ENCODE measurements at regions not wholly inside any gene's neighbourhood (a gene's known extent, or its start where the extent isn't known, plus 50 kb on each side); places are given as distances from the start of the nearest gene placed in this dataset.

GRCh38 chr19:30888937-30889336 lies 460.3 kb downstream of the TSHZ3 start:
- DNase-seq, result no peak

GRCh38 chr19:30887042-30887441 lies 462.2 kb downstream of the TSHZ3 start:
- DNase-seq, result no peak

- DNase-seq, result no peak
Measured at GRCh38 chr19:30886222-30886621, 463.0 kb downstream of the TSHZ3 start.

- no peak for DNase-seq
Measured at GRCh38 chr19:30884146-30884812, 465.0 kb downstream of the TSHZ3 start.

GRCh38 chr19:30883071-30883470 lies 466.2 kb downstream of the TSHZ3 start:
- DNase-seq, result no peak

GRCh38 chr19:30882411-30883005 lies 466.7 kb downstream of the TSHZ3 start:
- DNase-seq, result no peak

- no peak for DNase-seq
Measured at GRCh38 chr19:30881930-30882329, 467.3 kb downstream of the TSHZ3 start.

- no peak for DNase-seq
Measured at GRCh38 chr19:30881281-30881680, 468.0 kb downstream of the TSHZ3 start.

- no peak for DNase-seq
Measured at GRCh38 chr19:30880551-30880950, 468.7 kb downstream of the TSHZ3 start.

GRCh38 chr19:30880151-30880550 lies 469.1 kb downstream of the TSHZ3 start:
- DNase-seq, result no peak

GRCh38 chr19:30879736-30880135 lies 469.5 kb downstream of the TSHZ3 start:
- no peak for DNase-seq

- DNase-seq, result no peak
Measured at GRCh38 chr19:30879225-30879624, 470.0 kb downstream of the TSHZ3 start.

- no peak for DNase-seq
Measured at GRCh38 chr19:30878495-30878894, 470.7 kb downstream of the TSHZ3 start.

- no peak for DNase-seq
Measured at GRCh38 chr19:30877661-30878113, 471.5 kb downstream of the TSHZ3 start.

- no peak for DNase-seq
Measured at GRCh38 chr19:30873691-30874090, 475.5 kb downstream of the TSHZ3 start.

- DNase-seq, result no peak
Measured at GRCh38 chr19:30873003-30873402, 476.2 kb downstream of the TSHZ3 start.

- DNase-seq, result no peak
Measured at GRCh38 chr19:30871979-30872378, 477.3 kb downstream of the TSHZ3 start.

- no peak for DNase-seq
Measured at GRCh38 chr19:30870876-30871275, 478.4 kb downstream of the TSHZ3 start.

- DNase-seq, result no peak
Measured at GRCh38 chr19:30865511-30865910, 483.7 kb downstream of the TSHZ3 start.

GRCh38 chr19:30864391-30865215 lies 484.6 kb downstream of the TSHZ3 start:
- peak; percentile 43 for DNase-seq

- no peak for DNase-seq
Measured at GRCh38 chr19:30862876-30863275, 486.4 kb downstream of the TSHZ3 start.

GRCh38 chr19:30861919-30862318 lies 487.3 kb downstream of the TSHZ3 start:
- DNase-seq, result no peak

- DNase-seq, result no peak
Measured at GRCh38 chr19:30857966-30858490, 485.8 kb downstream of the ZNF536 start.

- DNase-seq, result no peak
Measured at GRCh38 chr19:30857388-30857787, 485.2 kb downstream of the ZNF536 start.

Measured in hematopoietic multipotent progenitor cell treated with erythropoietin and hydrocortisone succinate and interleukin-3 and kit ligand, for 8 days (in vitro differentiated cells).